ENCODE measurements at regions not wholly inside any gene's neighbourhood (a gene's known extent, or its start where the extent isn't known, plus 50 kb on each side); places are given as distances from the start of the nearest gene placed in this dataset.
"Not testable (repeated sequence)": the region's sequence is repeated elsewhere in the genome, so short reads cannot be mapped to it uniquely, and the experiment has no call there.

DNA sequence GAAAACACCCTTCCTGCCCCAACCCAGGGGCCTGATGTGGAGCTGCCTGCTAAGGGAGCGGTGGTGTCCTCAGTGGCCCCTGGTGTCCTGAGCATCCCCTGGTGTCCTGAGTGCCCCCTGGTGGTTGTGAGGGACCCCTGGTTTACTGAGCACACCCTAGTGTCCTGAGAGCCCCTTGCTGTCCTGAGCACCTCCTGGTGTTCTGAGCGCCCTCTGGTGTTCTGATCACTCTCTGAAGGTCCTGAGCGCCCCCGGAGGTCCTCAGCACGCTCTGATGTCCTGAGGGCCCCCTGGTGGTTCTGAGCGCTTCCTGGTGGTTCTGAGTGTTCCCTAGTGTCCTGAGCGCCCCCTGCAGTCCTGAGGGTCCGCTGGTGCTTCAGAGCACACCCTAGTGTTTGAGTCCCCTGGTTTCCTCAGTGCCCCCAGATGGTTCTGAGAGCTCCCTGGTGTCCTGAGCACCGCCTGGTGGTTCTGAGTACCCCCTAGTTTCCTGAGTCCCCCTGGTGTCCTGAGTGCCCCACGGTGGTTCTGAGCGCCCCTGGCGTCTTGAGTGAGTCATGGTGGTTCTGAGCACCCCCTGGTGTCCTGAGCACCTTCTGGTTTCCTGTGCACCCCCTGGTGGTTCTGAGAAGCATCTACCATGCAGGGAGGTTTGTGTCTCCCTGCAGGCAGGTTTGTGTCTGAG lies 1004.2 kb downstream of the TMEM121 start:
- no peak overlapping the region for H3K4me3 ChIP-seq (ENCODE audit: low read length)
- H2AFZ ChIP-seq (ENCODE audit: low read depth, low read length): no peak overlapping the region
- H3K36me3 ChIP-seq (ENCODE audit: insufficient read depth, low read length): no peaks in the 10 kb centered on the region
- no peaks in the 10 kb centered on the region for H3K27me3 ChIP-seq (ENCODE audit: insufficient read depth, low read length)
- no peaks in the 10 kb centered on the region for H3K4me1 ChIP-seq (ENCODE audit: insufficient read depth, low read length)
- H3K9me3 ChIP-seq (ENCODE audit: low read length): no peaks in the 10 kb centered on the region

DNA sequence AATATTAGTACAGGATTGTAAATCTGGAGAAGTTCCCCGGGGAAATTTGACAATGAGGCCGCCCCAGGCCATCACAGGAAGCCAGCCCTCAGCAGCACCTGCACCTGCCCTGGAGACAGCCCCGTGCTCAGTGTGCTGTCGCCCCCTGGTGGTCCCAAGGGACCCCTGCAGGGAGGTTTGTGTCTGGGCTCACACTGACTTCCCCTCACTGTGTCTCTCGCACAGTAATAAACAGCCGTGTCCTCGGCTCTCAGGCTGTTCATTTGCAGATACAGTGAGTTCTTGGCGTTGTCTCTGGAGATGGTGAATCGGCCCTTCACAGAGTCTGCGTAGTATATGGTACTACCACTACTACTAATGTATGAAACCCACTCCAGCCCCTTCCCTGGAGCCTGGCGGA lies 1011.2 kb downstream of the TMEM121 start:
- H3K4me1 ChIP-seq (ENCODE audit: insufficient read depth, low read length); H3K9me3 ChIP-seq (ENCODE audit: low read length); H3K36me3 ChIP-seq (ENCODE audit: insufficient read depth, low read length); H3K4me3 ChIP-seq (ENCODE audit: low read length); H3K27me3 ChIP-seq (ENCODE audit: insufficient read depth, low read length); H2AFZ ChIP-seq (ENCODE audit: low read depth, low read length): not testable (repeated sequence)

DNA sequence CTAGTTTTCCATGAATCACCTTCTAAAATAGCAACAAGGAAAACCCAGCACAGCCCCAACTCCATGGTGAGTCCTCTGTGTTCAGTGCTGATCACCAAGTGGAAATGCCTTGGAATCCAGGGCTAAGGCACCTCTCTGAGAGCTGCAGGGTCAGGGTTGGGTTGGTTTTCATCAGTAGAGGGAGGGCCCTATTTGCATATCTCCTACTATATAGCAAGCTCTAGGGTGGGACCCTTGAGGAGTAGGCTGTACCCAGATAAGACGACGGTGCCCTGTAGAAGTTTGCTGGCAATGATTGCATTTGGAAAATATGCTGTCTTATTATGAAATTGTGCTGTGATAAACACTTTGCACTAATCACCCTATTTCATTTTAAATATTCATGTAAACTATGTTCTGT lies 1011.8 kb downstream of the TMEM121 start:
- Histone ChIP-seq H2AFZ (ENCODE audit: low read depth, low read length) (no peak overlapping the region), H3K9me3 (ENCODE audit: low read length) (no peaks in the 10 kb centered on the region), H3K27me3 (ENCODE audit: insufficient read depth, low read length) (no peaks in the 10 kb centered on the region), H3K4me3 (ENCODE audit: low read length) (no peak overlapping the region), H3K4me1 (ENCODE audit: insufficient read depth, low read length) (no peaks in the 10 kb centered on the region), H3K36me3 (ENCODE audit: insufficient read depth, low read length) (no peaks in the 10 kb centered on the region)

- Histone ChIP-seq H3K4me3 (ENCODE audit: low read length) (no peak overlapping the region), H3K27me3 (ENCODE audit: insufficient read depth, low read length) (no peaks in the 10 kb centered on the region), H2AFZ (ENCODE audit: low read depth, low read length) (no peak overlapping the region), H3K9me3 (ENCODE audit: low read length) (no peaks in the 10 kb centered on the region), H3K36me3 (ENCODE audit: insufficient read depth, low read length) (no peaks in the 10 kb centered on the region), H3K4me1 (ENCODE audit: insufficient read depth, low read length) (no peaks in the 10 kb centered on the region)
These were observed 1021.5 kb downstream of the TMEM121 start for GRCh38 chr14:106547735-106548434.

DNA sequence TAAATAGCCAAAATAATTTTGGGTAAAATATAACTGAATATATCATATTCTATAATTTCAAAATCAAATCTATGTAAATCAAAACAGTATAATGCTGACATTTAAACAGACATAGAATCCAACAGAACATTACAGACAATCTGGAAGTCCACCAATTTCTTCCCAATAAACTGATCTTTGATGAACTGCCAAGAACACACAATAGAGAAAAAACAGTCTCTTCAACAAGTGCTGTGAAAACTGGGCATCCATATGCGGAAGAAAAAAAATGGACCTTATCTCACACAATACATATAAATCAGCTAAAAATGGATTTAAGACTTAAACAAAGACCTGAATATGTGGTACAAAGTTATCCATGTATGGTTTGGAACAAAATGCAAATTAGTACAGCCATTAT lies 1022.7 kb downstream of the TMEM121 start:
- Histone ChIP-seq H3K9me3 (ENCODE audit: low read length) (no peaks in the 10 kb centered on the region), H3K36me3 (ENCODE audit: insufficient read depth, low read length) (no peaks in the 10 kb centered on the region)

GRCh38 chr14:106551265-106551664 lies 1024.9 kb downstream of the TMEM121 start:
- H3K9me3 ChIP-seq (ENCODE audit: low read length): no peaks in the 10 kb centered on the region

More for the DNA sequence above, 1022.7 kb downstream of the TMEM121 start:
- H3K4me1 ChIP-seq (ENCODE audit: insufficient read depth, low read length): no peaks in the 10 kb centered on the region
- H3K27me3 ChIP-seq (ENCODE audit: insufficient read depth, low read length): no peaks in the 10 kb centered on the region
- no peak overlapping the region for H3K4me3 ChIP-seq (ENCODE audit: low read length)
- no peak overlapping the region for H2AFZ ChIP-seq (ENCODE audit: low read depth, low read length)

GRCh38 chr14:106556211-106556610 lies 1029.8 kb downstream of the TMEM121 start:
- not testable (repeated sequence) for H3K27me3 ChIP-seq (ENCODE audit: insufficient read depth, low read length); H3K4me3 ChIP-seq (ENCODE audit: low read length); H3K4me1 ChIP-seq (ENCODE audit: insufficient read depth, low read length); H3K36me3 ChIP-seq (ENCODE audit: insufficient read depth, low read length); H2AFZ ChIP-seq (ENCODE audit: low read depth, low read length); H3K9me3 ChIP-seq (ENCODE audit: low read length)

More at GRCh38 chr14:106551265-106551664, 1024.9 kb downstream of the TMEM121 start:
- no peaks in the 10 kb centered on the region for H3K36me3 ChIP-seq (ENCODE audit: insufficient read depth, low read length)
- no peak overlapping the region for H3K4me3 ChIP-seq (ENCODE audit: low read length)
- H3K27me3 ChIP-seq (ENCODE audit: insufficient read depth, low read length): no peaks in the 10 kb centered on the region
- H2AFZ ChIP-seq (ENCODE audit: low read depth, low read length): no peak overlapping the region
- no peaks in the 10 kb centered on the region for H3K4me1 ChIP-seq (ENCODE audit: insufficient read depth, low read length)

GRCh38 chr14:106556665-106557289 lies 1030.4 kb downstream of the TMEM121 start:
- Histone ChIP-seq H3K4me1 (ENCODE audit: insufficient read depth, low read length) (no peaks in the 10 kb centered on the region), H3K9me3 (ENCODE audit: low read length) (no peaks in the 10 kb centered on the region), H3K4me3 (ENCODE audit: low read length) (no peak overlapping the region), H3K27me3 (ENCODE audit: insufficient read depth, low read length) (no peaks in the 10 kb centered on the region), H3K36me3 (ENCODE audit: insufficient read depth, low read length) (no peaks in the 10 kb centered on the region), H2AFZ (ENCODE audit: low read depth, low read length) (no peak overlapping the region)

DNA sequence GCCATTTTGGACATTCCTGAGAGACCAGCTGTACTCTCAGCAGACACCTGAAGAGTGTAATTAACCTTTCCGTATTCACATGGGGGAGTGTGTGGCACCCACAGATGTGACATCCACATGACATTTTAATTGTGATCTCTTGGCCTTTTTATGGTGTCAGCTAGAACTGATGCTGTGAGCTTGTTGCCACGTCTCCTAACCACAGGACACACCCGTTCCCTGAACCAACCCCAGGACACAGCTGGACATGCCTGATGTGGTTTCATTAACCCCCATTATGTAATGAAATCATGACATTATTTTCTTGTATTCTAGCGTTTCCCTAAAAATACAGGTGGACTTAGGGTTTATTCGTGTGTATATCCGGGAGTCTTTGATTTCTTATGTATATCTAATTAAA lies 1036.1 kb downstream of the TMEM121 start:
- Histone ChIP-seq H3K27me3 (ENCODE audit: insufficient read depth, low read length) (no peaks in the 10 kb centered on the region), H3K4me3 (ENCODE audit: low read length) (no peak overlapping the region), H3K9me3 (ENCODE audit: low read length) (no peaks in the 10 kb centered on the region), H3K36me3 (ENCODE audit: insufficient read depth, low read length) (no peaks in the 10 kb centered on the region), H2AFZ (ENCODE audit: low read depth, low read length) (no peak overlapping the region), H3K4me1 (ENCODE audit: insufficient read depth, low read length) (no peaks in the 10 kb centered on the region)

DNA sequence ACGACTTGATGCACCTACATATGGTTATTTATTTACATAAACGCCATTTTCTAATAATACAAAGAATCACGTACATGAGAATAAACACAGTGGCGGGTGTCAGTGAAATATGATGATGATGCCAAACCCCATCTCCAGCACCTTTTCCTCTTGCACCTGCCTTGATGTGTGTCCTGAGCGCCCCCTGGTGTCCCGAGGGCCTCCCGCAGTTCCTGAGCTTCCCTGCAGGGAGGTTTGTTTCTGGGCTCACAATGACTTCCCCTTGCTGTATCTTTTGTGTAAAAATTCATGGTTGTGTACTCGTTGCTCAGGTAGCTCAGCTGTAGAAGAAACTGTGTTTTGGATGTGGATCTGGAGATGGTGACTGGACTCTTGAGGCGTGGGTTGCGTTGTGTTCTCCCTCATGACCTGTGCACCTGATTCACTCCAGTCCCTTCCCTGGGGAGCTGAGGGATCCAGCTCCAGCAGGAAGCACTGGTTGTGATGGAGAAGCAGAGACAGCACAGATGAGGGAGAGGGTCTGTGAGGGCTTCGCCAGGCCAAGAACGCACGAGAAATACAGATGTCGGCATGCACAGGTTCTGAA lies 1037.8 kb downstream of the TMEM121 start:
- Histone ChIP-seq H3K4me1 (ENCODE audit: insufficient read depth, low read length) (no peaks in the 10 kb centered on the region), H3K27me3 (ENCODE audit: insufficient read depth, low read length) (no peaks in the 10 kb centered on the region), H3K36me3 (ENCODE audit: insufficient read depth, low read length) (no peaks in the 10 kb centered on the region), H3K4me3 (ENCODE audit: low read length) (no peak overlapping the region), H2AFZ (ENCODE audit: low read depth, low read length) (no peak overlapping the region), H3K9me3 (ENCODE audit: low read length) (no peaks in the 10 kb centered on the region)

- H3K36me3 ChIP-seq (ENCODE audit: insufficient read depth, low read length): no peaks in the 10 kb centered on the region
- H2AFZ ChIP-seq (ENCODE audit: low read depth, low read length): no peak overlapping the region
- H3K4me3 ChIP-seq (ENCODE audit: low read length): no peak overlapping the region
- no peaks in the 10 kb centered on the region for H3K9me3 ChIP-seq (ENCODE audit: low read length)
- no peaks in the 10 kb centered on the region for H3K4me1 ChIP-seq (ENCODE audit: insufficient read depth, low read length)
- H3K27me3 ChIP-seq (ENCODE audit: insufficient read depth, low read length): peaks cover 3% of the 10 kb centered on the region
These were observed 1052.1 kb downstream of the TMEM121 start for GRCh38 chr14:106578481-106578880.

GRCh38 chr14:106579084-106579483 lies 1052.7 kb downstream of the TMEM121 start:
- Histone ChIP-seq H3K4me3 (ENCODE audit: low read length) (no peak overlapping the region), H3K4me1 (ENCODE audit: insufficient read depth, low read length) (no peaks in the 10 kb centered on the region), H3K9me3 (ENCODE audit: low read length) (no peaks in the 10 kb centered on the region), H2AFZ (ENCODE audit: low read depth, low read length) (no peak overlapping the region), H3K27me3 (ENCODE audit: insufficient read depth, low read length) (peaks cover 3% of the 10 kb centered on the region), H3K36me3 (ENCODE audit: insufficient read depth, low read length) (no peaks in the 10 kb centered on the region)

DNA sequence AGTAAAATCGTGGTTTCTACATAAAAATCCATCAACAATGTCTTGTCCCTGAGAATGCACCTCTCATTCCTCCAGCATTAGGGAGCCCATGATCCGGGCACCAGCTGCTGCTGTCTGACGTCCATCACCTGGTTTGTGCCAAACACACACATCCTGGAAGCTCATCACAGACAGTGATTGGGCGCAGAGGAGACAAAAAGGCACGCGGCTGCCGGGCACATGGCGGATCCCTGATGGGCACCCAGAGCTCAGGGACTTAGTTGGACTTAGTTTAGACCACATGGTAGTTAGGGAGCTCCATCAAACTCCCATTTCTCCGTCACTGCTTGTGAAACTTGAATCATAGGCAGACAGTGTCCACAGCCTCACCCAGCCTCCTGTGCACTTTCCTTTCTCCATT lies 1059.3 kb downstream of the TMEM121 start:
- H2AFZ ChIP-seq (ENCODE audit: low read depth, low read length): no peak overlapping the region
- no peak overlapping the region for H3K4me3 ChIP-seq (ENCODE audit: low read length)
- H3K4me1 ChIP-seq (ENCODE audit: insufficient read depth, low read length): no peaks in the 10 kb centered on the region
- no peaks in the 10 kb centered on the region for H3K27me3 ChIP-seq (ENCODE audit: insufficient read depth, low read length)
- H3K9me3 ChIP-seq (ENCODE audit: low read length): no peaks in the 10 kb centered on the region
- H3K36me3 ChIP-seq (ENCODE audit: insufficient read depth, low read length): no peaks in the 10 kb centered on the region

Measured in neuron (in vitro differentiated cells).